Transverse colon (tissue), 4 donors: ENCODE measurements at regions not wholly inside any gene's neighbourhood (a gene's known extent, or its start where the extent isn't known, plus 50 kb on each side); places are given as distances from the start of the nearest gene placed in this dataset.

Experiments used
- POLR2AphosphoS5 ChIP-seq, 3 donors: sonication (generic); formaldehyde crosslinking; IDR thresholded peaks; one replicate each; pipeline ENCODE4 v1.6.1; 2016; ENCODE audit warnings: antibody characterized with exemption in 3 of 3
- TF ChIP-seq, protein P1 (sequence below), 5 experiments: fragments of 200-600 bp in 3 of 5; fragments of 450-650 bp in 2 of 5; sonication (generic) in 3 of 5; IDR thresholded peaks; 1 replicate in 2 of 5; 2 replicates in 3 of 5; pipeline ENCODE4 v1.5.1; 2016 to 2017; ENCODE audit warnings: antibody characterized with exemption in 5 of 5, inconsistent platforms in 3 of 5, mild to moderate bottlenecking in 2 of 5, moderate library complexity in 1 of 5

DNA sequence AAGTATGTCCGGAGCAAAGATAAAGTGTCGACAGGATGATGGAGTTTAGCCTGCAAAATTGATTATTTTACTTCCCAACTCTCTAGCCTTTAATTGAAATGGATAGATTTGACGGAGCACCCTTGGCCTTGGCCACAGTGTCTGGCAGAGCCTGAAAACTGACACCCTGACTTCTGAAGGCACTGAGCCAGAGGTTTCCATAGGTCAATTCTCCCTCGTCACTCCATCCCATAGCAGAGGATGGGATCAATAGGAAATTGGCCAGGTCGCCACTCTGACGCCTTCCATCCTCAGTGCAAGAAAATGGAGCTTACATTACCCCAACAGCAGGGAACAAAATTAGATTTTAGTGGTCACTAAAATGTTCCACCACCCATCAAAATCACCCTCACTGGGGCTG, 90.4 kb upstream of the CDH11 start:
- TF ChIP-seq, protein P1, sequence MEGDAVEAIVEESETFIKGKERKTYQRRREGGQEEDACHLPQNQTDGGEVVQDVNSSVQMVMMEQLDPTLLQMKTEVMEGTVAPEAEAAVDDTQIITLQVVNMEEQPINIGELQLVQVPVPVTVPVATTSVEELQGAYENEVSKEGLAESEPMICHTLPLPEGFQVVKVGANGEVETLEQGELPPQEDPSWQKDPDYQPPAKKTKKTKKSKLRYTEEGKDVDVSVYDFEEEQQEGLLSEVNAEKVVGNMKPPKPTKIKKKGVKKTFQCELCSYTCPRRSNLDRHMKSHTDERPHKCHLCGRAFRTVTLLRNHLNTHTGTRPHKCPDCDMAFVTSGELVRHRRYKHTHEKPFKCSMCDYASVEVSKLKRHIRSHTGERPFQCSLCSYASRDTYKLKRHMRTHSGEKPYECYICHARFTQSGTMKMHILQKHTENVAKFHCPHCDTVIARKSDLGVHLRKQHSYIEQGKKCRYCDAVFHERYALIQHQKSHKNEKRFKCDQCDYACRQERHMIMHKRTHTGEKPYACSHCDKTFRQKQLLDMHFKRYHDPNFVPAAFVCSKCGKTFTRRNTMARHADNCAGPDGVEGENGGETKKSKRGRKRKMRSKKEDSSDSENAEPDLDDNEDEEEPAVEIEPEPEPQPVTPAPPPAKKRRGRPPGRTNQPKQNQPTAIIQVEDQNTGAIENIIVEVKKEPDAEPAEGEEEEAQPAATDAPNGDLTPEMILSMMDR (IDR thresholded peaks at IDR 0.05), result no peak
- TF ChIP-seq POLR2AphosphoS5 (IDR thresholded peaks at IDR 0.05), result no peak
